Keratinocyte (primary cell): ENCODE measurements at regions not wholly inside any gene's neighbourhood (a gene's known extent, or its start where the extent isn't known, plus 50 kb on each side); places are given as distances from the start of the nearest gene placed in this dataset.

ENCODE experiments used
- DNase-seq: peaks from one replicate; pipeline ENCODE4 v3.0.0-alpha.2; 2011; ENCODE audit warnings: low read depth, missing footprints, low spot score
- FAIRE-seq: peaks from 2 replicates; lab custom pipeline; 2011; peaks lifted over from hg19 to GRCh38; lab: Jason Lieb, UNC
- H2AFZ ChIP-seq: 2 replicates; pipeline ENCODE4 v1.6.0; 2012; ENCODE audit warnings: low read length, control low read depth, inconsistent platforms; ENCODE audit not compliant: control insufficient read depth
- H3K27ac ChIP-seq: 2 replicates; pipeline ENCODE4 v1.5.1; 2011; ENCODE audit warnings: low read length; ENCODE audit not compliant: control insufficient read depth, insufficient read depth
- H3K27me3 ChIP-seq: 3 replicates; pipeline ENCODE4 v1.6.0; 2011; ENCODE audit warnings: low read length; ENCODE audit not compliant: control insufficient read depth, insufficient read depth; ENCODE audit errors: extremely low read depth
- H3K36me3 ChIP-seq, 2 experiments: 2 replicates in 1 of 2; 3 replicates in 1 of 2; pipeline ENCODE4 v1.5.1; 2011; ENCODE audit warnings: low read length in 2 of 2, mild to moderate bottlenecking in 1 of 2; ENCODE audit not compliant: control insufficient read depth in 2 of 2, insufficient read depth in 2 of 2; ENCODE audit errors: extremely low read depth in 1 of 2
- H3K4me1 ChIP-seq: 3 replicates; pipeline ENCODE4 v1.5.1; 2011; ENCODE audit warnings: low read length; ENCODE audit not compliant: control insufficient read depth, insufficient read depth; ENCODE audit errors: extremely low read depth
- H3K4me2 ChIP-seq: 3 replicates; pipeline ENCODE4 v1.6.0; 2011; ENCODE audit warnings: low read depth, low read length; ENCODE audit not compliant: control insufficient read depth, insufficient read depth; ENCODE audit errors: extremely low read depth
- H3K4me3 ChIP-seq, 3 experiments: fragments of 200-600 bp in 1 of 3; sonication (generic) in 1 of 3; 2 replicates in 2 of 3; 3 replicates in 1 of 3; pipeline ENCODE4 v1.5.1; 2011 to 2016; ENCODE audit warnings: low read length in 3 of 3, mild to moderate bottlenecking in 3 of 3, control low read depth in 2 of 3, inconsistent platforms in 1 of 3, low read depth in 1 of 3, mixed read lengths in 1 of 3, mixed run types in 1 of 3, moderate library complexity in 1 of 3; ENCODE audit not compliant: control insufficient read depth in 2 of 3, insufficient read depth in 2 of 3; ENCODE audit errors: extremely low read depth in 1 of 3
- H3K79me2 ChIP-seq: 2 replicates; pipeline ENCODE4 v1.6.0; 2012; ENCODE audit warnings: low read length; ENCODE audit not compliant: control insufficient read depth, insufficient read depth
- H3K9ac ChIP-seq: 3 replicates; pipeline ENCODE4 v1.6.0; 2011; ENCODE audit warnings: low read length; ENCODE audit not compliant: control insufficient read depth, insufficient read depth; ENCODE audit errors: extremely low read depth
- H3K9me1 ChIP-seq: 3 replicates; pipeline ENCODE4 v1.6.0; 2011; ENCODE audit warnings: low read length; ENCODE audit not compliant: control insufficient read depth, insufficient read depth; ENCODE audit errors: extremely low read depth
- H3K9me3 ChIP-seq: 2 replicates; pipeline ENCODE4 v1.5.1; 2012; ENCODE audit warnings: low read depth, low read length; ENCODE audit not compliant: control insufficient read depth
- H4K20me1 ChIP-seq: 3 replicates; pipeline ENCODE4 v1.6.0; 2011; ENCODE audit warnings: low read length; ENCODE audit not compliant: control insufficient read depth, insufficient read depth; ENCODE audit errors: extremely low read depth
- EZH2 ChIP-seq: IDR thresholded peaks from one replicate; pipeline ENCODE4 v1.6.1; 2012; ENCODE audit warnings: inconsistent platforms, mild to moderate bottlenecking, low read length, moderate library complexity
- dilution Hi-C: fragments of 300-500 bp; cut with MboI; formaldehyde crosslinking; loops from one replicate; pipeline ENCODE4 v1.7.0; 2020; ENCODE audit warnings: low sequenced_read_pairs; ENCODE audit not compliant: extremely low pct_ligation_motif_present
- TF ChIP-seq, protein P1 (sequence below), 3 experiments: IDR thresholded peaks in 1 of 3; conservative IDR thresholded peaks in 1 of 3; optimal IDR thresholded peaks in 1 of 3; 2 replicates in 2 of 3; 3 replicates in 1 of 3; pipeline versions ENCODE3 to v1.5.1; 2011; ENCODE audit warnings: low read length in 3 of 3, mild to moderate bottlenecking in 3 of 3, moderate library complexity in 2 of 3, control low read depth in 1 of 3, inconsistent platforms in 1 of 3; ENCODE audit not compliant: insufficient read depth in 2 of 3; ENCODE audit errors: extremely low read depth in 1 of 3

GRCh38 chr3:69454204-69454787 is 68.4 kb upstream of the FRMD4B start:
- no peak overlapping the region for H2AFZ ChIP-seq
- H3K9me1 ChIP-seq, result no peaks in the 10 kb centered on the region
- H3K9me3 ChIP-seq, result no peaks in the 10 kb centered on the region
- DNase-seq (no peak), FAIRE-seq (no peak)
- H3K4me3 ChIP-seq, result no peak overlapping the region
- H3K4me1 ChIP-seq, result peaks cover 12% of the 10 kb centered on the region
- no peaks in the 10 kb centered on the region for H4K20me1 ChIP-seq
- H3K36me3 ChIP-seq, result peaks cover 1 to 3% of the 10 kb centered on the region in 2 experiments
- dilution Hi-C loops, result no loop called here
- peaks cover 92% of the 10 kb centered on the region for H3K79me2 ChIP-seq
- H3K27me3 ChIP-seq, result no peaks in the 10 kb centered on the region
- H3K4me2 ChIP-seq, result no peak overlapping the region
- TF ChIP-seq, protein P1, sequence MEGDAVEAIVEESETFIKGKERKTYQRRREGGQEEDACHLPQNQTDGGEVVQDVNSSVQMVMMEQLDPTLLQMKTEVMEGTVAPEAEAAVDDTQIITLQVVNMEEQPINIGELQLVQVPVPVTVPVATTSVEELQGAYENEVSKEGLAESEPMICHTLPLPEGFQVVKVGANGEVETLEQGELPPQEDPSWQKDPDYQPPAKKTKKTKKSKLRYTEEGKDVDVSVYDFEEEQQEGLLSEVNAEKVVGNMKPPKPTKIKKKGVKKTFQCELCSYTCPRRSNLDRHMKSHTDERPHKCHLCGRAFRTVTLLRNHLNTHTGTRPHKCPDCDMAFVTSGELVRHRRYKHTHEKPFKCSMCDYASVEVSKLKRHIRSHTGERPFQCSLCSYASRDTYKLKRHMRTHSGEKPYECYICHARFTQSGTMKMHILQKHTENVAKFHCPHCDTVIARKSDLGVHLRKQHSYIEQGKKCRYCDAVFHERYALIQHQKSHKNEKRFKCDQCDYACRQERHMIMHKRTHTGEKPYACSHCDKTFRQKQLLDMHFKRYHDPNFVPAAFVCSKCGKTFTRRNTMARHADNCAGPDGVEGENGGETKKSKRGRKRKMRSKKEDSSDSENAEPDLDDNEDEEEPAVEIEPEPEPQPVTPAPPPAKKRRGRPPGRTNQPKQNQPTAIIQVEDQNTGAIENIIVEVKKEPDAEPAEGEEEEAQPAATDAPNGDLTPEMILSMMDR (optimal IDR thresholded peaks at IDR 0.05 in 1 of 3, IDR thresholded peaks at IDR 0.05 in 1 of 3, conservative IDR thresholded peaks at IDR 0.05 in 1 of 3; ENCODE audit: extremely low read depth in 1 of 3, insufficient read depth in 2 of 3, low read length in 3 of 3), result no peak
- no peak overlapping the region for H3K27ac ChIP-seq
- H3K9ac ChIP-seq, result no peak overlapping the region

- H3K9me3 ChIP-seq, result no peaks in the 10 kb centered on the region
- DNase-seq (no peak), FAIRE-seq (no peak)
- TF ChIP-seq, protein P1 (optimal IDR thresholded peaks at IDR 0.05 in 1 of 3, IDR thresholded peaks at IDR 0.05 in 1 of 3, conservative IDR thresholded peaks at IDR 0.05 in 1 of 3; ENCODE audit: extremely low read depth in 1 of 3, insufficient read depth in 2 of 3, low read length in 3 of 3), result no peak
- TF ChIP-seq EZH2, result no peak
- no peaks in the 10 kb centered on the region for H3K9me1 ChIP-seq
- no peaks in the 10 kb centered on the region for H3K4me1 ChIP-seq
- dilution Hi-C loops, result no loop called here
- H3K4me3 ChIP-seq, result no peak overlapping the region
- H3K4me2 ChIP-seq, result no peak overlapping the region
- H3K36me3 ChIP-seq, result peaks cover 0 to 3% of the 10 kb centered on the region in 2 experiments
- H3K27me3 ChIP-seq, result no peaks in the 10 kb centered on the region
- no peak overlapping the region for H2AFZ ChIP-seq
- peaks cover 98% of the 10 kb centered on the region for H3K79me2 ChIP-seq
- no peak overlapping the region for H3K9ac ChIP-seq
- H4K20me1 ChIP-seq, result no peaks in the 10 kb centered on the region
- no peak overlapping the region for H3K27ac ChIP-seq
Observed at GRCh38 chr3:69452295-69452694, 66.4 kb upstream of the FRMD4B start.
